GM18873 (cell line): ENCODE measurements at regions not wholly inside any gene's neighbourhood (a gene's known extent, or its start where the extent isn't known, plus 50 kb on each side); places are given as distances from the start of the nearest gene placed in this dataset.

ENCODE experiments used
- ATAC-seq: cut with Tn5 transposase; IDR thresholded peaks from one replicate; pipeline ENCODE4 v1.9.1; 2021; ENCODE audit warnings: mild to moderate bottlenecking, moderate library complexity, moderate number of reproducible peaks; ENCODE audit not compliant: unreplicated experiment, low FRiP score

- no peak for ATAC-seq
These were observed 156.2 kb downstream of the CAND1 start for GRCh38 chr12:67425394-67425793.

DNA sequence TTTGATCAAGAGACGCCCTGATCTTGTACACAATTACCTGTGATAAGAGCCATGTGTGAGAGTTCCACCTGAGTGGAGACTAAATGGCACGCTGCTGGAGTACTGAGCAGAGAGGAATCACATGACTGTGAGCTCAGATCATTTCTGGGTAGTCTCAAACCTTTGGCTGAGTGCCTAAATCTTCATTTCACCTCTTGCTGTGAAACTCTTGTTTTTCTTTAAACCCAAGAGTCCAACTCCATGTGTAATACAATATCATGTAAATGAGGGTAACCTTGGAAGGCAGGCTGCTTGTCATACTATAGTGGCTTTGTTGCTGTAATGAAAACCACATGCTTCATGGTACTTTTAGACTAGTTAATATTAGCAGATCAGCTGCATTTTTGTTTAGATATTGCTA, 156.9 kb downstream of the CAND1 start:
- no peak for ATAC-seq

DNA sequence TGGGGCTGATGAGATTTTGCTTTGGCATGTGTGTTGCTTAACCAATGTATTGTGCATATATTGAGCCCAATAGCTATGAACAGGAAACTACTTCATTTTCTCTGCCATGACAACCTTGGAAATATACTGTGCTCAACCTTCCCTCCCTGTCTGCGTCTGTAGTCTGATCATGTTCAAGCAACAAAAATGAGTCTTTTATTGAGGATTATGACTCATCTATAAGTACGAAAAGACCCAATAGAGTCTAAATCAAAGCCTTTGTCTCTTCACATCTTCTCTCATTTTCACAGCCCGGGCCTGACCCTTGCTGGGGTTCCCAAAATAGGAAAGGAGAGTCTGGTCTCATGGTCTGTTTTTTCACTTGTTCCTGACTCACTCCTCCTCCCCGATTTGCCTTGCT, 158.2 kb downstream of the CAND1 start:
- no peak for ATAC-seq

DNA sequence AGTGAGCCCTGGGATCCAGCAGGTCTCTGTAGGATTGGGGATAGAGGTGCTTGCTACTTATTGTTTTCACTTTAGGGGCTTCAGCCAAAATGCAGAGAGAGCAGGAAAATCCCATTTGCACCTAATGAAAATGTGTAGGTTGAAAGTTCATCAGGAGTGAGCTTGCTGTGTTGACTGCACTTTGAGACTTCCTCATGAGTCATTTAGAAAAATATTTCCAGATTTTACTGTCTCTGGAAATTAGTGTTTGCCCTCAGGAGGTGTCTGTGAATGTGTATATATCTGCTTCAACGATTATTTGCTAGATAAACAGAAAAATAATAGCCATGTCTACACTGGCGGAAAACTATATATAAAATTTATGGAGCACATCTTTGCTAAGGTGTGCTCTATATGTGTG, 159.3 kb downstream of the CAND1 start:
- no peak for ATAC-seq

- no peak for ATAC-seq
These were observed 161.7 kb downstream of the CAND1 start for GRCh38 chr12:67430708-67431335.

- ATAC-seq = no peak
These were observed 162.4 kb downstream of the CAND1 start for GRCh38 chr12:67431411-67432020.

- ATAC-seq = peak; percentile 84
These were observed 164.4 kb downstream of the CAND1 start for GRCh38 chr12:67433385-67434175.

DNA sequence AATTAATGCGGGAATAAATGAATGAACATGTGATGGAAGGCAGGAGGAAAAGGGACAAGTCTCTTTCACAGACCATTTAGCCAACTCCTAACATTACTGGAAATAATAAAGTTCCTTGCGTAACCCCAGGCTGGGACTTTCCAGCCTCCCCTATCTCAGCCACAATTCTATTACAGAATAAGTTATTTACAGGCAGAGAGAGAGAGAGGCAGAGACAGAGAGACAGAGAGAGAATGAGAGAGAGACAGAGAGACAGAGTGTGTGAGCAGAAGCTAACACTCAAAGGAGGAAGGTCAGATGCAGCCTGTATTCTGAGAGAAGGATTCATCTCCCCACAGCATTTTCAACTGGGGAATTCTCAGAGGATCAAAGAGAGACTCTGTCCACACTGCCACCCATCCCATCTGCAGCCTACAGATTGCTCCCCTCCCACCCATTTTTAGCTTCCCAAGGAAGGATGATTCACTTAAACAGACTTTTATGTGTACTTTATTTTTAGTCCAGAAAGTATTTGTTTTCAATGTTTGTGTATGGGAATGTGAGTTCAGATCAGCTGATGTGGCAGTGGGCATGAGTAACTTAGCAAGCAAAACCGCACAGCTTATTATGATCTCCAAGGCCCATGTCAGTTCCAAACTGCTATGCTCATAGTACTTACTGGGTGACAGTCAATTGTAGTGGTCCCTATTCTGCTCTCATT, 165.7 kb downstream of the CAND1 start:
- no peak for ATAC-seq

DNA sequence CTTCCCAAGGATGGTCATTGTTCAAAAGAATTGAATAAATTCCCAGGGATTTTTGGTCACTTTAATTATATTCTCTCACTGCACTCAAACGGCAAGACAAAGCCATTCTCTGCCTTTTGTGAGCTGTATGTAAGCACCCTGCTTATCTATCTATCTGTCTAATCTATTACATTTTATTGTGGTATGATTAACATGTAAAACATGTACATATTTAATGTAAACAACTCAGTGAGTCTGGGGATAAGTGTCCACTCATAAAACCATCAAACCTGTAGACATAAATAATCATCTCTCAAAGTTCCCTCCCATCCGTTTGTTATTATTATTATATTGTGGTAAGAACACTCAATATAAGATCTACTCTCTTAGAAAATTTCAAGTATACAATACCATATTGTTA, 167.1 kb downstream of the CAND1 start:
- ATAC-seq = no peak

DNA sequence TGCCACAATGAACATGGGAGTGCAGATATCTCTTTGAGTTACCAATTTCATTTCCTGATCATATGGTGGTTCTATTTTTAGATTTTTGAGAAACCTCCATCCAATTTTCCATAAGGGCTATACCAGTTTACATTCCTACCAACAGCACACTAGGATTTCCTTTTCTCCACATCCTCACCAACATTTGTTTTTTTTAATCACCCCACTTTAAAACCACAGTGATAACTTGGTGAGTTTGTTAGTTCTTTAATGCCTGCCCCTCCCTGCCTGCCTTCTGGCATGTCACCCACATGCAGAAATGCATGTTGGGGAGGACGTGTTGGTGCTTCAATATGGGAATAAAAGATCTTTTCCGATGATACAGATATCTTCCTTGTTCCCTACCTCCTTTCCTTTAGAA, 167.9 kb downstream of the CAND1 start:
- no peak for ATAC-seq

GRCh38 chr12:67439611-67440010, 170.5 kb downstream of the CAND1 start:
- ATAC-seq = no peak

DNA sequence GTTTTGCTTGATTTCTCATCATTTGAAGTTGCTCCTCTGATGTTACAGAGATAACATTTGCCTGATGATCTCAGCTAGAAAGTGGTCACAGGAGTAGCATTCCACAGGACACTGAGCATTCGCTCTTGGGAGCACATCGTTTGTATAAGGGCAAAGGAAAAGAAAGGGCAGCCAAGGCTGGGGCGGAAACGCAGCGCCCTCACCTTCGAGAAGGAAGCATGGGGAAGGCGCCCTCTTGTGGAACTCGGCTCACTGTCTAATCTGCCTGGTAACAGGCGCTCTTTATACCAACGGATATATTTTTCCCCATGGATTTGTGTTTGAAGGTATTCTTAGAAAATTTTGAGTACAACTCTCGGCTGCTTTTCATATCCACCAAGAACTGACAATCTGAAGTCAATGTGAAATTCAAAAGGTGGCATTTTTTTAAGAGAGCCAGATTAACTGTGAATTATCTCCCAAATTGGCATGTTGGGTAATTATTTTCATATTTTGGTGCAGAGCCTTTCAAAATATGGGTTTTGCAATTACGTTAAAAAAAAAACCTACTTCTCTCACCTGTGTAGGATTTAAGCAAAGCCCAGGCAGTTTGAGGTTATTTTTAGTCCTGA, 172.7 kb downstream of the CAND1 start:
- ATAC-seq = peak; percentile 68

DNA sequence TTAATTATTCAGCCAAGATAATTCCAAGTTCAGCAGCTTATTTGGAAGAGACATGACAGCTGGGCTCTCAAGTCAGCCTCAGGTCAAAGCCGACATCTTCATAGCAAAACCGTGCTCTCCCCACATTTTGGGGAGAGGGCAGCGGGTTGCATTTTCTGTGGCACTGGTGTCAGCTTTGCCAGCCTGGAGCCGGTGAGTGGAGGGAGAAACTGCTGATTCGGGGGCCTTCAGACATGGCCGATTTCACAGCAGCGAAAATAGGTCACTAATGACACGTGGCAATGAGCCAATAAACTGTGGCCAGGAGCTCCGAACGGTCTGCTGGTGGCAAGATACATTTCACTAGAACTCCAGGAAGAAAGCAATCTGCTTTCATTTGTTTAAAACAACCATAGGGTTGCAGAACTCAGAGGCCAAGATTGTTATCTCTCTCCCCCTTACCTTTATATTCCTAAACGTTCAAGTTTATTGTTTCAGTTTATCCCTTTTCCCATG, 173.2 kb downstream of the CAND1 start:
- no peak for ATAC-seq

GRCh38 chr12:67442896-67443295, 173.7 kb downstream of the CAND1 start:
- no peak for ATAC-seq

- ATAC-seq = no peak
These were observed 175.4 kb downstream of the CAND1 start for GRCh38 chr12:67444542-67444941.

- no peak for ATAC-seq
These were observed 177.6 kb downstream of the CAND1 start for GRCh38 chr12:67446716-67447115.

DNA sequence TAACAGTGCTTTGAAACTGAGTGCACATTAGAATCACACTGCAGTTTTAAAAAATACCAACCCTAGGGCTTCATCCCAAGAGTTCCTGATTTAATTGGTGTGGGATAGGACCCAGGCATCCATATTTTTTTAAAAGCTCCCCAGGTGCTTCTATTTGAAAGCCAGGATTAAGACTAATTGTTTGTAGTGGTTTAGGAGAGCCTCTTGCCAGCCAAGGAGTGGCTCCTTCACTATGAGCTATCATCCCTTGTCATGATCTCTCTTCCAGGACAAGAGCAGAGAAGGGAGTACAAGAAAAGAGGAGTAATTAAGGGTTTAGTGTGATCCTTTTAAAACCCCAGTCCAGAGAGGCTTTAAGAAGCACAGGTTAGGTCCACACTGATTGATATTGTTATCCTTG, 178.0 kb downstream of the CAND1 start:
- no peak for ATAC-seq

GRCh38 chr12:67449591-67450052, 180.5 kb downstream of the CAND1 start:
- ATAC-seq = peak; percentile 90

DNA sequence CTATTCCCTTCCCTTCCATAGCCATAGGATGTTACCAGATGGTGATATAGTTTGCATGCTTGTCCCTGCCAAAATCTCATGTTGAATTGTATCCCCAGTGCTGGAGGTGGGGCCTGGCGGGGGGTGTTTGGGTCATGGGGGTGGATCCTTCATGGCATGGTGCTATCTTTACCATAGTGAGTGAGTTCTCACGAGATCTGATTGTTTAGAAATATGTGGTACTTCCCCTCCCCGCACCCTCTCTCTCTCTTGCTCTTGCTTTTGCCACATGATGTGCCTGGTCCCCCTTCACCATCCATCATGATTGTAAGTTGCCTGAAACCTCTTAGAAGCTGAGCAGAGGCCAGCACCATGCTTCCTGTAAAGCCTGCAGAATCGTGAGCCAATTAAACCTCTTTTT, 181.3 kb downstream of the CAND1 start:
- no peak for ATAC-seq

DNA sequence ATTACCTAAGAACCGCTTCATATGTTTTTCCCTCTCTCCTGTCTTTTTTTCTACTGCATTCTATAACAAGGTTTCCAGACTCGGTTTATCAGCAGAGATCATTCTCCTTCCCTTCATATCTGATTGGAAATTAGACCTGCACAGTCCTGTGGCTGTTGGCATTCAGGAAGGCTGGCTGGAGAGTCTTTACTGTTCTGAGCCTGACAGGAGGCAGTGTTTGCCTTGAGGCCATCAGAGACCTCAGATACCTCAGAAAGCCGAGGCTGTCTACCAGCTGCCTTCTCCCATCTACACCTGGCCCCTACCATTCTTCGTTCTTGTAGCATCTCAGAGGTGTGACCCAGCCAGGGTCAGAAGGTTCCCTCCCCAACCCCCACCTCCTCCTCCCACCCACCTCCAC, 182.0 kb downstream of the CAND1 start:
- ATAC-seq = no peak
